Endodermal cell (in vitro differentiated cells): ENCODE measurements at regions not wholly inside any gene's neighbourhood (a gene's known extent, or its start where the extent isn't known, plus 50 kb on each side); places are given as distances from the start of the nearest gene placed in this dataset.

ENCODE experiments used
- DNase-seq: peaks from one replicate; pipeline ENCODE4 v3.0.0-alpha.2; 2017
- H3K27ac ChIP-seq: 2 replicates; pipeline ENCODE4 v1.5.1; 2013; ENCODE audit warnings: mild to moderate bottlenecking, low read depth, low read length, moderate library complexity
- H3K27me3 ChIP-seq: 2 replicates; pipeline ENCODE4 v1.6.1; 2013; ENCODE audit warnings: mild to moderate bottlenecking, low read length, moderate library complexity; ENCODE audit not compliant: insufficient read depth, control insufficient read depth, poor library complexity, severe bottlenecking
- H3K36me3 ChIP-seq: 2 replicates; pipeline ENCODE4 v1.7.0; 2013; ENCODE audit warnings: mild to moderate bottlenecking, low read length, moderate library complexity; ENCODE audit not compliant: control insufficient read depth, insufficient read depth
- H3K4me1 ChIP-seq: one replicate; pipeline ENCODE4 v1.7.0; 2013; ENCODE audit warnings: low read length; ENCODE audit not compliant: control insufficient read depth, insufficient read depth
- H3K4me3 ChIP-seq: 2 replicates; pipeline ENCODE4 v1.5.1; 2013; ENCODE audit warnings: mild to moderate bottlenecking, low read length, moderate library complexity
- H3K9ac ChIP-seq: 2 replicates; pipeline ENCODE4 v1.6.1; 2013; ENCODE audit warnings: mild to moderate bottlenecking, low read length, moderate library complexity; ENCODE audit not compliant: poor library complexity, severe bottlenecking; ENCODE audit errors: extremely low read depth
- H3K9me3 ChIP-seq: 2 replicates; pipeline ENCODE4 v1.6.1; 2013; ENCODE audit warnings: mild to moderate bottlenecking, low read length, moderate library complexity; ENCODE audit not compliant: control insufficient read depth
- H3K27ac Mint-ChIP-seq: 2 replicates; pipeline ENCODE4 v1.8.0; 2020; ENCODE audit warnings: mixed read lengths
- H3K27me3 Mint-ChIP-seq: 2 replicates; pipeline ENCODE4 v1.8.0; 2021; ENCODE audit warnings: mild to moderate bottlenecking, mixed read lengths; ENCODE audit not compliant: insufficient read depth
- H3K36me3 Mint-ChIP-seq: 2 replicates; pipeline ENCODE4 v1.8.0; 2020; ENCODE audit warnings: low read depth, mixed read lengths
- H3K4me1 Mint-ChIP-seq: 2 replicates; pipeline ENCODE4 v1.8.0; 2020; ENCODE audit warnings: mixed read lengths
- H3K4me3 Mint-ChIP-seq: 2 replicates; pipeline ENCODE4 v1.8.0; 2020; ENCODE audit warnings: mild to moderate bottlenecking, moderate library complexity, mixed read lengths
- H3K9me3 Mint-ChIP-seq: 2 replicates; pipeline ENCODE4 v1.8.0; 2020; ENCODE audit warnings: mild to moderate bottlenecking, mixed read lengths
- CTCF ChIP-seq: fragments of 200-600 bp; sonication (generic); conservative IDR thresholded peaks from 2 replicates; pipeline ENCODE4 v1.5.0; 2021; ENCODE audit warnings: antibody characterized with exemption, mild to moderate bottlenecking
- WGBS, 2 experiments: methylation state at CpG; one replicate each; pipeline versions ENCODE4 v1.1.5 to v1.1.7; 2013; ENCODE audit warnings: missing lambda C conversion rate in 2 of 2, mixed read lengths in 1 of 2; ENCODE audit not compliant: insufficient coverage in 1 of 2, insufficient read length in 1 of 2; 5-methylcytosine and 5-hydroxymethylcytosine counted together

GRCh38 chr11:111444040-111444439, 65.0 kb upstream of the POU2AF1 start:
- Histone ChIP-seq H3K36me3 (no peaks in the 10 kb centered on the region), H3K27ac (no peak overlapping the region), H3K4me1 (peaks cover 3% of the 10 kb centered on the region), H3K9ac (no peak overlapping the region), H3K9me3 (no peaks in the 10 kb centered on the region), H3K4me3 (no peak overlapping the region), H3K27me3 (no peaks in the 10 kb centered on the region)
- peaks cover 10% of the 10 kb centered on the region for H3K4me1 Mint-ChIP-seq
- no peak overlapping the region for H3K4me3 Mint-ChIP-seq
- no peak overlapping the region for H3K27ac Mint-ChIP-seq
- no peak for TF ChIP-seq CTCF
- no peak for DNase-seq
- H3K27me3 Mint-ChIP-seq, result peaks cover 9% of the 10 kb centered on the region
- H3K9me3 Mint-ChIP-seq, result no peaks in the 10 kb centered on the region
- no peaks in the 10 kb centered on the region for H3K36me3 Mint-ChIP-seq

- peaks cover 9% of the 10 kb centered on the region for H3K27me3 Mint-ChIP-seq
- H3K4me3 Mint-ChIP-seq, result no peak overlapping the region
- H3K9me3 ChIP-seq, result no peaks in the 10 kb centered on the region
- H3K4me3 ChIP-seq, result no peak overlapping the region
- no peaks in the 10 kb centered on the region for H3K9me3 Mint-ChIP-seq
- no peaks in the 10 kb centered on the region for H3K36me3 ChIP-seq
- 86 to 89% methylated on average over 7 of the region's 7 CpGs for WGBS, 2 experiments
- TF ChIP-seq CTCF, result no peak
- DNase-seq, result no peak
- H3K36me3 Mint-ChIP-seq, result no peaks in the 10 kb centered on the region
- peaks cover 14% of the 10 kb centered on the region for H3K4me1 Mint-ChIP-seq
- H3K4me1 ChIP-seq, result peaks cover 5% of the 10 kb centered on the region
- H3K27ac Mint-ChIP-seq, result no peak overlapping the region
- no peak overlapping the region for H3K9ac ChIP-seq
- H3K27ac ChIP-seq, result no peak overlapping the region
- no peaks in the 10 kb centered on the region for H3K27me3 ChIP-seq
Observed at GRCh38 chr11:111443640-111444039, 64.6 kb upstream of the POU2AF1 start.

GRCh38 chr11:111443032-111443431, 64.0 kb upstream of the POU2AF1 start:
- Mint-ChIP-seq H3K36me3 (no peaks in the 10 kb centered on the region), H3K4me3 (no peak overlapping the region), H3K4me1 (peaks cover 20% of the 10 kb centered on the region), H3K9me3 (no peaks in the 10 kb centered on the region), H3K27me3 (peaks cover 9% of the 10 kb centered on the region), H3K27ac (no peak overlapping the region)
- Histone ChIP-seq H3K4me1 (peaks cover 5% of the 10 kb centered on the region), H3K9ac (no peak overlapping the region), H3K4me3 (no peak overlapping the region), H3K9me3 (no peaks in the 10 kb centered on the region), H3K36me3 (no peaks in the 10 kb centered on the region), H3K27ac (no peak overlapping the region), H3K27me3 (no peaks in the 10 kb centered on the region)
- no peak for TF ChIP-seq CTCF
- WGBS, 2 experiments, result 60 to 88% methylated on average over 1 to 2 of the region's 2 CpGs
- DNase-seq, result no peak
